HepG2 (cell line): ENCODE measurements at regions not wholly inside any gene's neighbourhood (a gene's known extent, or its start where the extent isn't known, plus 50 kb on each side); places are given as distances from the start of the nearest gene placed in this dataset.

Source experiments
- ATAC-seq: fragments of 200-7000 bp; cut with Tn5 transposase; 3 replicates; pipeline ENCODE4 v1.9.1; 2020; ENCODE audit warnings: mild to moderate bottlenecking, moderate library complexity
- BruUV-seq: library from RNA; stranded (reverse); fragments of 400-500 nt; replicated peaks from 2 replicates; lab custom pipeline; 2021; lab: Mats Ljungman, UMichigan
- CTCF ChIA-PET: fragments of 300-600 bp; formaldehyde crosslinking; extraction: SDS; loops from one replicate; lab custom pipeline; 2021; ENCODE audit warnings: low total read pairs, inconsistent platforms, low intra/inter-chr PET ratio; lab: Yijun Ruan, JAX
- POLR2A ChIA-PET: fragments of 350-600 bp; sonication (Branson Sonifier 250); formaldehyde crosslinking; loops from one replicate; lab custom pipeline; 2020; ENCODE audit warnings: antibody characterized with exemption, inconsistent platforms; lab: Yijun Ruan, JAX
- DNase-seq: peaks from one replicate; pipeline ENCODE4 v3.0.0-alpha.2; 2015; ENCODE audit warnings: low spot score
- FAIRE-seq: peaks from 3 replicates; lab custom pipeline; 2011; peaks lifted over from hg19 to GRCh38; lab: Jason Lieb, UNC
- H2AFZ ChIP-seq: one replicate; pipeline ENCODE4 v1.6.1; 2011; ENCODE audit warnings: low read length, inconsistent platforms
- H3K27ac ChIP-seq: fragments of 300-600 bp; 3 replicates; pipeline ENCODE4 v1.8.0; 2011; ENCODE audit warnings: mixed run types, mild to moderate bottlenecking, mixed read lengths, low read length, inconsistent platforms; ENCODE audit not compliant: insufficient read depth; ENCODE audit errors: extremely low read length
- H3K27me3 ChIP-seq, 2 experiments: fragments of 200-600 bp in 1 of 2; 2 replicates in 1 of 2; 3 replicates in 1 of 2; pipeline versions ENCODE4 v1.6.0 to v1.8.0; 2011; ENCODE audit warnings: low read length in 2 of 2, mild to moderate bottlenecking in 2 of 2, moderate library complexity in 2 of 2, inconsistent platforms in 1 of 2; ENCODE audit not compliant: insufficient read depth in 2 of 2, control insufficient read depth in 1 of 2
- H3K36me3 ChIP-seq, 2 experiments: fragments of 200-600 bp in 1 of 2; replicated peaks in 1 of 2; 2 replicates in 1 of 2; 3 replicates in 1 of 2; pipeline versions ENCODE4 v1.5.1 to v1.8.0; 2011; ENCODE audit warnings: low read length in 2 of 2, inconsistent platforms in 1 of 2; ENCODE audit not compliant: insufficient read depth in 2 of 2, control insufficient read depth in 1 of 2
- H3K4me1 ChIP-seq: 2 replicates; pipeline ENCODE4 v1.5.1; 2012; ENCODE audit warnings: low read length, inconsistent platforms; ENCODE audit not compliant: insufficient read depth
- H3K4me2 ChIP-seq: 2 replicates; pipeline ENCODE4 v1.6.0; 2011; ENCODE audit warnings: low read depth, low read length, inconsistent platforms
- H3K4me3 ChIP-seq, 3 experiments: fragments of 200-600 bp in 1 of 3; sonication (generic), shearing (Covaris generic) in 1 of 3; replicated peaks in 1 of 3; 2 replicates each; pipeline ENCODE4 v1.5.1; 2011 to 2016; ENCODE audit warnings: low read length in 3 of 3, inconsistent platforms in 2 of 3, low read depth in 2 of 3, mild to moderate bottlenecking in 2 of 3, control low read depth in 1 of 3, mixed read lengths in 1 of 3; ENCODE audit not compliant: insufficient read depth in 1 of 3
- H3K79me2 ChIP-seq: one replicate; pipeline ENCODE4 v1.6.1; 2011; ENCODE audit warnings: low read length, inconsistent platforms; ENCODE audit not compliant: insufficient read depth
- H3K9ac ChIP-seq: 2 replicates; pipeline ENCODE4 v1.6.0; 2011; ENCODE audit warnings: mild to moderate bottlenecking, low read depth, low read length, inconsistent platforms; ENCODE audit not compliant: insufficient read depth
- H3K9me3 ChIP-seq: 2 replicates; pipeline ENCODE4 v1.5.1; 2012; ENCODE audit warnings: mild to moderate bottlenecking, low read length
- H4K20me1 ChIP-seq: 2 replicates; pipeline ENCODE4 v1.6.0; 2011; ENCODE audit warnings: inconsistent platforms, mild to moderate bottlenecking, low read length, moderate library complexity; ENCODE audit not compliant: insufficient read depth
- CTCF ChIP-seq: sonication (generic); formaldehyde crosslinking; IDR thresholded peaks from 2 replicates; pipeline ENCODE4 v1.5.0; 2020; ENCODE audit warnings: mild to moderate bottlenecking, missing genetic modification reagents, moderate library complexity
- KAT2B ChIP-seq: fragments of 150-350 bp; IDR thresholded peaks from 2 replicates; pipeline ENCODE4 v1.6.1; 2014; ENCODE audit warnings: low read depth, low read length, borderline replicate concordance
- KMT2B ChIP-seq: IDR thresholded peaks from 2 replicates; pipeline ENCODE4 v1.6.1; 2016; ENCODE audit warnings: missing genetic modification reagents, missing compliant biosample characterization
- NFKBIZ ChIP-seq: IDR thresholded peaks from 2 replicates; pipeline ENCODE4 v1.6.1; 2018; ENCODE audit warnings: missing genetic modification reagents, missing compliant biosample characterization
- PAX8 ChIP-seq: sonication (generic); formaldehyde crosslinking; IDR thresholded peaks from 2 replicates; pipeline ENCODE4 v1.8.0; 2022; ENCODE audit warnings: mild to moderate bottlenecking, missing genetic modification reagents, borderline replicate concordance
- PHF8 ChIP-seq: sonication (generic); formaldehyde crosslinking; IDR thresholded peaks from 2 replicates; pipeline ENCODE4 v1.5.0; 2020; ENCODE audit warnings: missing genetic modification reagents
- SKIL ChIP-seq: sonication (generic); formaldehyde crosslinking; IDR thresholded peaks from 2 replicates; pipeline ENCODE4 v1.8.0; 2022; ENCODE audit warnings: missing genetic modification reagents, mild to moderate bottlenecking, moderate library complexity, borderline replicate concordance
- SOX13 ChIP-seq, 3 experiments: fragments of 450-650 bp in 1 of 3; sonication (generic) in 1 of 3; formaldehyde crosslinking in 1 of 3; IDR thresholded peaks in 2 of 3; conservative IDR thresholded peaks in 1 of 3; 2 replicates each; pipeline versions ENCODE4 v1.5.0 to v1.6.1; 2016 to 2020; ENCODE audit warnings: antibody characterized with exemption in 1 of 3, mild to moderate bottlenecking in 1 of 3, missing compliant biosample characterization in 1 of 3, missing genetic modification reagents in 1 of 3, moderate library complexity in 1 of 3
- TFDP1 ChIP-seq: IDR thresholded peaks from 2 replicates; pipeline ENCODE4 v1.6.1; 2016; ENCODE audit warnings: missing compliant biosample characterization, missing genetic modification reagents, borderline replicate concordance
- ZNF12 ChIP-seq: sonication (generic); formaldehyde crosslinking; IDR thresholded peaks from 2 replicates; pipeline ENCODE4 v1.5.0; 2020; ENCODE audit warnings: missing genetic modification reagents
- ZNF343 ChIP-seq: sonication (generic); formaldehyde crosslinking; IDR thresholded peaks from 2 replicates; pipeline ENCODE4 v1.4.0; 2020; ENCODE audit warnings: mild to moderate bottlenecking, missing genetic modification reagents
- ZNF431 ChIP-seq: sonication (generic); formaldehyde crosslinking; IDR thresholded peaks from 2 replicates; pipeline ENCODE4 v1.9.0; 2022; ENCODE audit warnings: missing genetic modification reagents, low read depth, mild to moderate bottlenecking, borderline replicate concordance
- ZNF710 ChIP-seq: sonication (generic); formaldehyde crosslinking; IDR thresholded peaks from 2 replicates; pipeline ENCODE4 v1.5.0; 2020; ENCODE audit warnings: mild to moderate bottlenecking, missing genetic modification reagents, borderline replicate concordance
- ZNF724P ChIP-seq: sonication (generic); formaldehyde crosslinking; IDR thresholded peaks from 2 replicates; pipeline ENCODE4 v1.8.0; 2022; ENCODE audit warnings: missing genetic modification reagents, borderline replicate concordance
- in situ Hi-C: cut with HindIII; loops from 2 replicates; pipeline ENCODE4 v1.10.0; 2017; ENCODE audit warnings: low pct_unique_long_range_greater_than_20kb; ENCODE audit not compliant: extremely low pct_ligation_motif_present
- intact Hi-C: fragments of 100-400 bp; cut with micrococcal nuclease; formaldehyde crosslinking; loops from one replicate; pipeline ENCODE4 v1.10.0; 2022; ENCODE audit not compliant: unreplicated experiment

- TF ChIP-seq KAT2B = no peak
- no peak for TF ChIP-seq ZNF12 (CRISPR knock-in tag)
- no peak for TF ChIP-seq SKIL (CRISPR knock-in tag)
- no peak for TF ChIP-seq CTCF
Observed at GRCh38 chr7:92968502-92968901, 132.1 kb upstream of the CDK6 start (continued).

GRCh38 chr7:92967238-92967637 is 130.9 kb upstream of the CDK6 start:
- POLR2A ChIA-PET = no interaction called here
- no peak overlapping the region for H3K4me3 ChIP-seq
- intact Hi-C loops = no loop called here
- no peaks in the 10 kb centered on the region; a peak in 1 of 5 replicates for H3K27me3 ChIP-seq
- H3K4me1 ChIP-seq = no peaks in the 10 kb centered on the region
- H4K20me1 ChIP-seq = no peaks in the 10 kb centered on the region
- H3K4me2 ChIP-seq = no peak overlapping the region
- CTCF ChIA-PET = no interaction called here
- no peaks in the 10 kb centered on the region for H3K79me2 ChIP-seq
- H3K27ac ChIP-seq = no peak overlapping the region
- no peak overlapping the region for H2AFZ ChIP-seq
- TF ChIP-seq NFKBIZ (no peak), KMT2B (no peak), ZNF343 (no peak), ZNF724P (CRISPR knock-in tag) (no peak), PHF8 (CRISPR knock-in tag) (no peak), SOX13 (IDR thresholded peaks at IDR 0.05) (no peak), SOX13 (CRISPR knock-in tag; conservative IDR thresholded peaks at IDR 0.05 in 1 of 2, IDR thresholded peaks at IDR 0.05 in 1 of 2) (no peak), ZNF431 (no peak), TFDP1 (CRISPR knock-in tag) (no peak), PAX8 (CRISPR knock-in tag) (no peak), ZNF710 (CRISPR knock-in tag) (no peak)
- DNase-seq (no peak), FAIRE-seq (no peak), ATAC-seq (no peak)
- H3K36me3 ChIP-seq = no peaks in the 10 kb centered on the region
- in situ Hi-C loops = no loop called here
- H3K9ac ChIP-seq = no peak overlapping the region
- no TSS peak for BruUV-seq
- no peaks in the 10 kb centered on the region for H3K9me3 ChIP-seq
